ENCODE measurements at regions not wholly inside any gene's neighbourhood (a gene's known extent, or its start where the extent isn't known, plus 50 kb on each side); places are given as distances from the start of the nearest gene placed in this dataset.

GRCh38 chr22:26957897-26958296 is 300.5 kb downstream of the MIAT start:
- TF ChIP-seq POLR2A (IDR thresholded peaks at IDR 0.05): no peak
- no peak for TF ChIP-seq CTCF (IDR thresholded peaks at IDR 0.05 in 4 of 5, conservative IDR thresholded peaks at IDR 0.05 in 1 of 5)

Data from gastrocnemius medialis (tissue), 4 donors.